SKM-1 treated with dmso at 0.1 percent for 144 hours (cell line): ENCODE measurements at regions not wholly inside any gene's neighbourhood (a gene's known extent, or its start where the extent isn't known, plus 50 kb on each side); places are given as distances from the start of the nearest gene placed in this dataset.
"Not testable (repeated sequence)": the region's sequence is repeated elsewhere in the genome, so short reads cannot be mapped to it uniquely, and the experiment has no call there.

ENCODE experiments used
- DNase-seq: peaks from one replicate; lab custom pipeline; 2025; ENCODE audit not compliant: unreplicated experiment; lab: John Stamatoyannopoulos, UW

DNA sequence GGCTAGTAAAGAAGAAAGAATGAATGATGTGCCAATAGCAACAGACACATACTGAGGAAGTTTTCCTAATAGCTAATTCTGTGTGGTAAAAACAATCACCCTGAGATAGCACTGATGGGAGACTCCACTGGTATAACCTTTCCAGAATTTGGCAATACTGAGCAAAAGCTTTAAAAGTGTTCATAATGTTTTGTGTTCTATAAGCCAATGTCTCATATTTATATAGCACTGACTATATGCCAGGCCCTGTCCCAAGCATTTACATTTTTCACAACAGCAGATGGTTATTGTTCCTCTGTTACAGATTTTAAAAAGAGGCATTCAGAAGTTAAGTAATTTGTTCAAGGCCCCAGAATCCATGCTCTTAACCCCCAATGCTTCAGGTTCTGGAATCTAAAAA, 108.0 kb upstream of the DST start:
- DNase-seq: no peak

DNA sequence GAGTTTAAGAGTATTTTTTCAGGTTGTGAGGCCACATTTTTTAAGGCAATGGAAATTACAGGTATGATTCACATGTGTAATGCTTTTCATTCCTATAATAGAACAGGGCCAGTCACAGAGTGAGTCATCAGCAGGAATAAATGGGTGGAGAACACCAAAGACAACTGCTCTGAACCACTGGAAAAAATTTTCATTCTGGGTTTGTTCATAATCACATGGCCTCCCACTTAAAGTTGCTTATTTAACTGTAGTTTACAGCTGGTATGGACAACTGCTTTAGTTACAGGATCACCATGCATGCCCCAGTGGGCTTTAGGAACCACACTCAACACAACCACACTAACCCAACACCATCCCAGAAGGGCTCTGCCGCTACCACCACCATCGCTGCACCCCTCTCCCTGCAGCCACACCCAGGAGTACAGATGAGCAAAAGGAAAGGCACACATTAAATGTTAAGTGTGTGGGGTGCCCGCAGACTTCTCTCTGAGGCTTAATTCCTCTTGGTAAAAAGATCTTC, 107.0 kb upstream of the DST start:
- DNase-seq: no peak

DNA sequence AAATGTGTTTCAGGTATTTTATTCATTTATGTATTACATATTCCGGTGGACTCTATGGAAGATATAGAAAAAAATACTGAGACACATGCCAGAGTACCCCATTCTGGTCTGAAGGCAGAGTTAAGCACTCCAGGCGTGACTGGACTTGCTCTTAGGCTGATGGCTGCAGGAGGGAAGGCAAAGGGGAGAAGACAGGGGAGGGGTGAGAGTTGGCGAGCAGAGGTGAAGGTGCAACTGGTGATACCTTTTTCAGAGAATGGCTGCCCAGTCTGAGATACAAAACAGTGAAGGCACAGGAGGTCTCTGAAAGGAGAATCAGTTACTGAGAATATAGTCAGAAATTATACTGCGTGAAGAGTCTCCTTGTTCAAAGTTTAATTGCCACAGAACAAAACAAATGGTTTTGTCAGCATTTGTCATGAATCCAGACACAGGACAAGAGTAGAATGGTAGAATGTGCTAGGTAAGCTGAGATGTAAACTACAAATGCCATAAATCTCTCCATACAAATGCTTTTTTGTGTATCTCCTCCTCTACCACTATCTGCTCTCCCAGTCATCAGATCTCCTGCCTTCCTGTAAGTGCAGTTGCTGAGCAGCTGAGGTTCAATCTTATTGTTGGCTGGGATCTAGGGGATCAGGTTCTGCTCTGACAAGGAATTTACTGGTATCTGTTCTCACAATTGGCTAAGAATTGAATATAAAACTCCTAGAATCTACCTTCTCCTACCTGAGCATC, 104.2 kb upstream of the DST start:
- DNase-seq: no peak

DNA sequence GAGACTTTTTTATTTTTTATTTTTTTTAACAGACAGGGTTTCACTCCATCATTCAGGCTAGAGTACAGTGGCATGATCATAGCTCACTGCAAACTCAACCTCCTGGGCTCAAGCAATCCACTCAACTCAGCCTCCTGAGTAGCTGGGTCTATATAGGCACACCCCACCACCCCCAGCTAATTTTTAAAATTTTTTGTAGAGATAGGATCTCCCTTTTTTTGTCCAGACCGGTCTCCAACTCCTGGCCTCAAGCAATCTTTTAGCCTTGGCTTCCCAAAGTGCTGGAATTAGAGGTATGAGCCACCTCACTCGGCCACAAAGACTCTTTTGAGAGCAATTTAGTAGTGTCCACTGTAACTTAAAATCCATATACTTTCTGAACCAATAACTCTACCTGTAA, 103.3 kb upstream of the DST start:
- no peak for DNase-seq

DNA sequence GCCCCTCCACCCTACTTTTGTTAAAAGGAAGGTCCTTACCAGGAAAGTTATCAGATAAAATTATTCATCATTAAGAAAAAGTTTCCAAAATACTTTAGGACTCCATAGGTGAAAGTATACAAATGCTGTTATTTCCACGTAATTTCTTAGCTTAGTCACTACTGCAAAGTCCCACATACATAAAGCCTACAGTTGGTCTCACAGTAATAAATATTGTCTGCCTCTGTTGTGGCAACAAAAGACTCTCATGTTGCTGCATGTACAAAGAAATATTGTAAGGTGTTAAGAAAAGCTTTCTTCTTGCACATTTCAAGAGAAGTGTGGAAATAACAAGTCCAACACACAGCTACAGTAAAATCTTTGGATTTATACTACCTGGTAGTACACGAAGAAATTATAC, 102.4 kb upstream of the DST start:
- DNase-seq: no peak

DNA sequence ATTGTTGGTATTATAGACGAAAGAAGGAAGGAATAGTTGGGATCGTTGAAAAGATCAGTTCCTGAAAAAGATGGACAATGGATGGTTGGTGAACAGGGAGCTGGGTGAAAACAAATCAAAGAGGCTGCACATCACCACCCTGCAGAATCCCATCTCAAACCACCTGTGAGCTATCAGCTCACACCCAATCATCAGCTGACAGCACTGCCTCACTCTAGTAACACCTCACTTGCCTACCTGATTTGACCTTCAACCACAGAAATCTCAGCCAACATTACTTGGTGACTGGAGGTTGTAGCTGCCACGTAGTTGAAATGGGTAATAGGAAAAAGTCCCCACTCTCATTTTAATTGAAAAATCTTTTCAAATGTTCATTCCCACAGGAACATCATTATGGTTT, 101.8 kb upstream of the DST start:
- no peak for DNase-seq

DNA sequence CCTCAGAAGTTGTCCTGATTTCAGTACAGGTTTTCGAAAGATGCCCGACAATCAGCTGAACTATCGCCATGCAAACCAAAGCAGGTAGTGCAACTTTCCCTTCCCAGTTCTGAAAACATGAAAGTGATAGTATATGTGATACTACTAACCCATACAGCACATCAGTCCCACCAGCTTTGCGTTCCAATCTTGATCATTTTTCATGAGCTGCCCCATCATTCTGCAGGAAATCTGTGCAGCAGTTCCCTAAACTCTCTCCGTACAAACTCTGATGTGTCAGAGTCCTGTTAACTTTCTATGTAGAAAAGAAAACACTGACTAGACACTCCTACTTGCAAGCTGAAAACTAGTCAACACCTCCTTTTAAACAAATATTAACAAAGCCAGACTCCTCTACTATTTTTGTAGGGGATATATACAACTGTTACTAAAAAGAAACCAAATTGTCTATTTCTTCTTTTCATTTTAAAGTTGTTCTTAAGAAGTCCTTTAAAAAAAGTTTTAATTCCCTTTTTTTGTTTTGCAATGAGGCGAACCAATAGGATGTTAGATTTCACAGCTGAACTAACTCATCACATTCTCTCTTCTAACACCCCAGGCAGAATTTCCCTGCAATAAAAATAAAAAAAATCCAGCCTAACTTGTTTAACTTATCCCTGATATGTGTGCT, 99.6 kb upstream of the DST start:
- DNase-seq: no peak

DNA sequence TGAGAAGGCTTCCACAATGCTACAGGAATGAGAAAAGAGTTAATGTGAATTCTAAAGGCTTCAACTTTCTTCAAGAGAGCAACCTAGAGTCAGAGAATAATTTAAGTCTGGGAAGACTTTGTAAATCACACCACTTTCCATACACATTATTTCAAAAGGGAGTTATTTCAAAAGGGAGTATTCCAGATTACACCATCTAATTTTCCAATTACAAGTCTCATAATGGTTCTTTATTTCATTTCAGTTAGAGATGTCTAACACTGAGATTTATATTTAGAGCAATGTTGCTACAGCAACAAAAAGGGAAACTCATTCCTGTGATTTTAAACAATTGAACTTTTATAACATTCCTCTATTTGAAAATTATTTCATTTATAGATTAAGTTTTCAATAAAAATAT, 98.8 kb upstream of the DST start:
- DNase-seq: no peak

DNA sequence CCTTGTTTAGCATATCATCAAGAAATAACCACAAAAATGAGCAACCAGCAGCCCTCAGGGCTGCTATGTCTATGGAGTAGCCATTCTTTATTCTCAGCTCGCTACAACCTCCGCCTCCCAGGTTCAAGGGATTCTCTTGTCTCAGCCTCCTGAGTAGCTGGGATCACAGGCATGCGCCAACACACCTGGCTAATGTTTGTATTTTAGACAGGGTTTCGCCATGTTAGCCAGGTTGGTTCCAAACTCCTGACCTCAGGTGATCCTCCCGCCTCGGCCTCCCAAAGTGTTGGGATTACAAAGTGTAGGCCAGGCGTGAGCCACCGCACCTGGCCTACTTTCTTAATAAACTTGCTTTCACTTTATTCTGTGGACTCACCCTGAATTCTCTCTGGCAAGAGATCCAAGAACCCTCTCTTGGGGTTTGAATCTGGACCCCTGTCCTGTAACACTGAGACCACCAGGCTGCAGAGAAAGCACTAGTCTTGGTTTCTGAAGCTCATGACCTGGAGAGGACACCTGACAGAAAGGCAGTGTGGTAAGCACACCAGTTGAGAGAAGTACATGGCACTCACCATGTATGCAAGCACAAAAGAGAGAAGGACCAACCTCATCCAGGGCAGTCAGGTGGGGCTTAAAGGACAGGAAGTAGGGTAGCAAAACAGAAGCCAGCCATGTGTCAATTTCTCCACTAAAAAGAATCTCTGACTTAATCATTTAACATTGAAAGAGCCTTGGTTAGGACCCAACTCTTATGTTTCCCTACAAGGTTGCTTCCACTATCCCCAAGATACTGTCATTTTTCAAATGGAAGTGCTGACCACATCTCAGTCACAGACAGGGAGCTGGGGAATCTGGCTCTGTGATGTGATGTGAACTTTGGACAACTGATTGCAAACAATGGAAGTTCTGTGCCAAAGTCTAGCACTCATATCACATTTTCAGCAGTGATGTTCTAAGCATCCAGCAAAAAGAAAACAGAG, 97.4 kb upstream of the DST start:
- no peak for DNase-seq

DNA sequence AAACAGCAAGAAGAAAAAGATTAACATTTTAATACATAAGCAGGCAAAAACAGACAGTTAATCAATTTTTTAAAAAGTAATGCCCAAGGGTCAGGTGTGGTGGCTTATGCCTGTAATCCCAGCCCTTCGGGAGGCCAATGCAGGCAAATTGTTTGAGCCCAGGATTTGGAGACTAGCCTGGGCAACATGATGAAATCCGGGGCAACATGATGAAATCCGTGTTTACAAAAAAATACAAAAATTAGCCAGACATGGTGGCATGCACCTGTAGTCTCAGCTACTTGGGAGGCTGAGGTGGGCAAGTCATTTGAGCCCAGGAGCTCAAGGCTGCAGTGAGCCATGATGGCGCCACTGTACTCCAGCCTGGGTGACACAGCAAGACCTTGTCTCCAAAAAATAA, 94.1 kb upstream of the DST start:
- DNase-seq: no peak

DNA sequence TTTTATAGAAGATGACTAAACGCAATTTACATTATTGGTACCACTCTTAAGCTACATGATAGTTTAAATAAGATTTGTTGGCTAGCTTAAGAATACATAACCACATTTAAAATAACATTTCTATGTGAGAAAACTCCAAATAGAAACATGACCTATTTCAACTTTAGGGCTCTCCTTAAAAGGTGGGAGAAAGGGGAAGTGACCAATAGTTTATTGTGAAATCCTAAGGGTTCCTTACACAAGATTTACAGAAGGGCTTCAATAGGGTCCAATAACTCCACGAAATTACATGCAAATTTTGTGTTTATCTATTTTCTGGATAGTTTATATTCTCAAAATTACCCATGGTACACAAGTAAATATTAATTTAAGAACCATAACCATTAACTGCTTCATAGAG, 91.6 kb upstream of the DST start:
- DNase-seq: peak; percentile 79

DNA sequence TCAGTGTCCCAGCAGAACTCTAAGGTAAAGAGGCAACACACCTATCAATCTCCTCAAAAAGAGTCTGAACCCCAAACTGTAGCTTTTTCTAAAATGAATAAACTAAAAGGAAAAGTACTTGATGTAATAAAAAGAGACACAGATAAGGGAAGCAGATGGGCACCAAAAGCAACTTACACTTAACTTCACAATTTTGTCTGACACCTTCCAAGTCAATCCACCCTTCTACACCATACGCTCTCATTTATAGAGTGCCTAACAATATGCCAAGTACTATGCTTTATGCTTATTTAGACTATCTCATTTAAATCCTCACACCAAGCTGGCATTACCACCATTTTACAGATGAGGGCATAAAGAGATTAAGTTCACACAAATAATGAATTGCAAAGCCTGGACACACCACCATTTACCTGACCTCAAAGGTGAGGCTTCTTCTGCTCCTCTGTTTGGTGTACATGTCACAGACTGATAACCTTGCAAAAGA, 90.6 kb upstream of the DST start:
- no peak for DNase-seq

DNA sequence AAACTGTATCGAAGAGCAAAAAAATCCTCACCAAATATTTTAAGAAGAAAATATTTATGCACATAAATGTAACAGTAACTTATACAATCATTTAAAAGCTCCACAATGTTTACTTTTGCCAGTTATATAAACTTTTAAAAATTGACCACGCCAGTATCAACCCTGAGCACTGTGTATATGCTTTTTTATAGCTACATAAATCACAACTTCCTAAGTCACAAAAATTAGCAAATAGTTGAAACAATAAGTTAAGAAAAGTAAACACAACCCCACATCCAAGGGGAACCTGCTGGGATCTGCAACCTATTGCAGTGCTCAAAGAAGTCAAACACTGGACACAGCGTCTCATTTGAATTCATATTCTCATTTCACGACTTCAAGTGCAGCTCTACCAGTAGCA, 89.8 kb upstream of the DST start:
- no peak for DNase-seq

DNA sequence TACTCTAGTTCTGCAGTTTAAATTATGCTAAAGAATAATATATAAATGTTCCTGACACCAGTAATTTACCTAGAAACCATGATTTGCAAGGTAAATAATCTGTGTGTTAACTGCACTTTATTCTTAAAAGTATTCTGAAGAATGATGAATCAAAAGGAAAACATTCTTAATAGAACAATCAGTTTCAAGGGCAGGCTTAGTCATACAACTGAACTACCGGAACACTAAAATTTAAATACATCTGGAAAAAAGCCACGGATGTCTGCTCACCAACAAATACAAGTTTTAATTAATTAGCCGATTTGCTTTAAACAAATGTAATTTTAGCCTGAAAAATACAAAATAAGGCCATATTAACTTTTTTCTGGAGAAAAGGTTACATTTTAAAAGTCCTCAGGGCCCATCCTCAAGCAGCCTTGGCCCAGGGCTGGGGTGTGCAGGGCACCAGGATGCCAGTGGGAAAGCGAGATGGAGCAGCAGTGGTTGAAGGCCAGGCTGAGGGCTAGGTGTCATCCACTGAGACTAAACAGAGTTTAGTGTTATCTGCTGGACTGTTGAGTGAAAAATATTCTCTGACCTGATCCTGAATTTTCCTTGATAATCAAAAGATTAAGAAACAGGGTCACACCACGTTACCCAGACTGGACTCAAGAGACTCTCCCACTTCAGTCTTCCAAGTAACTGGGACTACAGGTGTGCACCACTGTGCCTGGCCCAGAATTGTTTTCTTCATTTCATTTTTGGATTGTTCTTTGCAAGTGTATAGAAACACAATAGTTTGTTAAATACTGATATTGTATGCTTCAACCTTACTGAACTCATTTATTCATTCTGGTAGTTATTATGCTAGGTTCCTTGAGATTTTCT, 88.2 kb upstream of the DST start:
- no peak for DNase-seq

DNA sequence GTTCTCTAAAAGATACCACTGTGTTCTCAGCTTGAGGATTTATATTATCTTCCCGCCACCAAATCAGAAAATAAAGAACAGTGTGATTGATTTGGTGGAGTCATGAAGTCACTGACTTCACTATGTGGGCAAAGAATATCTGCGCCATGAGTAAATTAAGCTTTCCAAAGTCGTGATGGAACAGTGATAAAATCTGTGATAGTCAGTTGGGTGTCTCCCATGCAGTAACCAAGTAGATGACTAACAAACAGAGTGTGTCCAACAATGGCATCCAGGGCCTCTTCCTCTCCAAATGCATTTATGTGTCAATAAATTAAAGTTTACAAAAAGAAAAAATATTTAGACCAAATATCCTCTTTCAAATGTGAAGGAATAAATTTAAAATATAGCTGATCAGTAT, 87.0 kb upstream of the DST start:
- DNase-seq: no peak

DNA sequence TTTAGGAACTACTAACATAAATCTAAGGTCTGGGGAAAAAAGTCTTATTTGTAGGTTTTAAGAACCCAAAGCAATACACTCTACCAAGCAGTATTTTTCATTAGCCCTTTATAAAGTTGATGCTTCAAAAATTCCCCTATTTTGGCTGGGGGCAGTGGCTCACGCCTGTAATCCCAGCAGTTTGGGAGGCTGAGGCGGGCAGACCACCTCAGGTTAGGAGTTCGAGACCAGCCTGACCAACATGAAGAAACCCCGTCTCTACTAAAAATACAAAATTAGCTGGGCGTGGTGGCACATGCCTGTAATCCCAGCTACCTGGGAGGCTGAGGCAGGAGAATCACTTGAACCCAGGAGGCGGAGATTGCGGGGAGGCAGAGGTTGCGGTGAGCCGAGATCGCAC, 86.5 kb upstream of the DST start:
- DNase-seq: not testable (repeated sequence)

DNA sequence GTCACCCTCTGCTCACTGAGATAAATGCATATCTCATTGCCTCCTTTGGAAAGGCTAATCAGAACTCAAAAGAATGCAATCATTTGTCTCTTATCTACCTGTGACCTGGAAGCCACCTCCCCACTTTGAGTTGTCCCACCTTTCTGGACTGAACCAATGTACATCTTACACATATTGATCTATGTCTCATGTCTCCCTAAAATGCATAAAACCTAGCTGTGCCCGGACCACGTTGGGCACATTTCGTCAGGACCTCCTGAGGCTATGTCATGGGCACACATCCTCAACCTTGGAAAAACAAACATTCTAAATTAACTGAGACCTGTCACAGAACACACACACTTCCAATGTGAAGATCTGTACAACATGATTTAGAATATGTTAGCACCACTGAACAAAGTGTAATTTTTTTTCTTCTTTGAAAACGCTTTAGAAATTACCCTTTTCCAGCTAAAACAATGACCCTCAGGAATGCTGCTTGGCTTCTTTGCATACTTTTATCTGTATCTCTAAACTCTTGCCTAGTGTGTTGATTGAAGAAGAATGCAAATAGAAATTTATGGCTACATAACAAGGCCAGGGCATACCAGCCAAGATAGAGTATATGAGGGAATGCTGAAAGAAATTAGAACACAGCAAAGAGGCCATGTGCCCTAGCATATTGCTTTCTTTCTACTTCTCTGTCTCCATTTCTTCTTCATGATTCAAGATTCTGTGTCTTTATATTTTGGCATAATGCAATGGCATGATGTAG, 84.6 kb upstream of the DST start:
- no peak for DNase-seq

DNA sequence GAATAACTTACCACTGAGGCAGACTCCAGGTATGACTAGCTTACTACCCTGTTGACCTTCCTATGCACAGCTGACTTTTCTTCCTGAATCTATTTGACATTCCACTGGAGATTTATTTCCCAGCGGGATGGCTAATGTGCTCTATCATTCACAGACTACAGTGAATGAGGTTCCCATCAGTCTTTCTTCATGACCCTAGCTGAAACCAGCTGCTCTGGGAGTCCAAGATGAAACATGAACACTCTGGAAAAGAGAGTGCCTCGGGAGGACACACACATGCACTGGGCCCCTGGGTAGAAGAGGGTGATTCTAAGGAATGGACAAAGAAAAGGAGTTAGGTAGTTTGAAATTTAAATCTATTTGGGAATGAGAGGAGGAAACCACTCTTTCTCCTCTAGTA, 82.6 kb upstream of the DST start:
- DNase-seq: no peak

DNA sequence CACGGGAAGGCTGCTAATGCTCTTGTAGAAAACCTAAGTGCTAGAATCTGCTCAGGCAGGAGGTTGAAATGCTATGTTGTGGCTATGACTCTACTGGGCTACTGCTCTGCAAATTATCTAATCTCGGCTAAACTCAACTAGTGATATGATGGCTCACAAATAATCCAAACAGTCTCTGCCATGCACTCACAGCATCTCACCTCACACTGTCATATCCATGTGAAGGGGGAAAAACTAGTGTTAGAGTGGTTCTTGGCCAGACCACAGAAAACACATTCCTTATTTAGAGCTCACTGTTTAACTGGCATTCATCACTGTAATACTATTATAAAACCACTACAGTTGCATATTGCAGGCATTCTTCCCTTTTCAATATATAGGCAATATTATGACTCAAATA, 81.8 kb upstream of the DST start:
- DNase-seq: no peak

DNA sequence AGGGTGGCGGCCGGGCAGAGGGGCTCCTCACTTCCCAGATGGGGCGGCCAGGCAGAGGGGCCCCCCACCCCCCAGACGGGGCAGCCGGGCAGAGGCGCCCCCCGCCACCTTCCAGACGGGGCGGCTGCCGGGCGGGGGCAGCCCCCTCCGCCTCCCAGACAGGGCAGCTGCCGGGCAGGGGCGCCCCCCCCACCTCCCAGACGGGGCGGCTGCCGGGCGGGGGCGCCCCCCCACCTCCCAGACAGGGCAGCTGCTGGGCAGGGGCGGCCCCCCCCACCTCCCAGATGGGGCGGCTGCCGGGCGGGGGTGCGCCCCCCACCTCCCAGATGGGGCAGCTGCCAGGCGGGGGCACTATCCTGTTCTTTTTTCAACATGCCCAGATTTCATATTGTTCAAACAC, 78.2 kb upstream of the DST start:
- no peak for DNase-seq
